IMR-90 (cell line): ENCODE measurements at regions not wholly inside any gene's neighbourhood (a gene's known extent, or its start where the extent isn't known, plus 50 kb on each side); places are given as distances from the start of the nearest gene placed in this dataset.

Experiments
- ATAC-seq: fragments of 200-7000 bp; cut with Tn5 transposase; 2 replicates; pipeline ENCODE4 v1.9.1; 2020; ENCODE audit warnings: low read depth, mild to moderate bottlenecking, moderate library complexity
- BruUV-seq: library from RNA; stranded (reverse); fragments of 400-500 nt; replicated peaks from 2 replicates; lab custom pipeline; 2021; lab: Mats Ljungman, UMichigan
- CTCF ChIA-PET: fragments of 300-600 bp; formaldehyde crosslinking; extraction: SDS; loops from one replicate; lab custom pipeline; 2021; ENCODE audit warnings: antibody characterized with exemption; lab: Yijun Ruan, JAX
- POLR2A ChIA-PET: fragments of 300-600 bp; sonication (Branson Sonifier 250); formaldehyde crosslinking; loops from one replicate; lab custom pipeline; 2022; ENCODE audit warnings: antibody characterized with exemption; ENCODE audit not compliant: unreplicated experiment; lab: Charles Lee
- DNase-seq: peaks from one replicate; pipeline ENCODE4 v3.0.0; 2013
- H2AFZ ChIP-seq: replicated peaks from 2 replicates; pipeline ENCODE3; 2013; ENCODE audit warnings: low read length, mild to moderate bottlenecking; ENCODE audit not compliant: poor library complexity
- H2AK5ac ChIP-seq: 2 replicates; pipeline ENCODE4 v1.6.1; 2013; ENCODE audit warnings: low read depth, low read length, inconsistent platforms
- H2AK9ac ChIP-seq: replicated peaks from 2 replicates; pipeline ENCODE3; 2013; ENCODE audit warnings: mild to moderate bottlenecking, low read depth, low read length, moderate library complexity; ENCODE audit not compliant: poor library complexity
- H2BK120ac ChIP-seq: 2 replicates; pipeline ENCODE4 v1.6.1; 2013; ENCODE audit warnings: low read depth, low read length, inconsistent platforms
- H2BK15ac ChIP-seq: 3 replicates; pipeline ENCODE4 v1.6.1; 2013; ENCODE audit warnings: low read depth, low read length, inconsistent platforms
- H2BK20ac ChIP-seq: 2 replicates; pipeline ENCODE4 v1.6.1; 2013; ENCODE audit warnings: low read depth, mild to moderate bottlenecking, inconsistent platforms, low read length, moderate library complexity
- H2BK5ac ChIP-seq: 2 replicates; pipeline ENCODE4 v1.6.1; 2013; ENCODE audit warnings: mild to moderate bottlenecking, low read depth, low read length, inconsistent platforms; ENCODE audit not compliant: poor library complexity, severe bottlenecking
- H3K14ac ChIP-seq: replicated peaks from 2 replicates; pipeline ENCODE4 v1.6.1; 2013; ENCODE audit warnings: low read depth, low read length, inconsistent platforms
- H3K18ac ChIP-seq: 2 replicates; pipeline ENCODE4 v1.6.1; 2013; ENCODE audit warnings: low read depth, low read length, control low read depth
- H3K23ac ChIP-seq: 2 replicates; pipeline ENCODE4 v1.6.1; 2013; ENCODE audit warnings: low read depth, low read length, inconsistent platforms
- H3K27ac ChIP-seq: 2 replicates; pipeline ENCODE4 v1.5.1; 2013; ENCODE audit warnings: mild to moderate bottlenecking, control low read depth, low read length; ENCODE audit not compliant: insufficient read depth
- H3K27me3 ChIP-seq: 2 replicates; pipeline ENCODE4 v1.6.1; 2013; ENCODE audit warnings: low read length; ENCODE audit not compliant: control insufficient read depth, insufficient read depth
- H3K36me3 ChIP-seq: 2 replicates; pipeline ENCODE4 v1.6.1; 2013; ENCODE audit warnings: low read length, mixed read lengths; ENCODE audit not compliant: control insufficient read depth, insufficient read depth
- H3K4ac ChIP-seq: 2 replicates; pipeline ENCODE4 v1.6.1; 2013; ENCODE audit warnings: low read depth, low read length, inconsistent platforms
- H3K4me1 ChIP-seq: 2 replicates; pipeline ENCODE4 v1.6.1; 2013; ENCODE audit warnings: low read length, mixed read lengths; ENCODE audit not compliant: control insufficient read depth, insufficient read depth
- H3K4me2 ChIP-seq: 2 replicates; pipeline ENCODE4 v1.6.1; 2013; ENCODE audit warnings: low read depth, mild to moderate bottlenecking, control low read depth, low read length, moderate library complexity
- H3K4me3 ChIP-seq: 2 replicates; pipeline ENCODE4 v1.5.1; 2013; ENCODE audit warnings: low read depth, mild to moderate bottlenecking, control low read depth, low read length, moderate library complexity; ENCODE audit not compliant: insufficient read depth
- H3K56ac ChIP-seq: 2 replicates; pipeline ENCODE4 v1.6.1; 2013; ENCODE audit warnings: low read length, inconsistent platforms; ENCODE audit not compliant: insufficient read depth; ENCODE audit errors: extremely low read depth
- H3K79me1 ChIP-seq, 2 experiments: 2 replicates each; pipeline ENCODE4 v1.6.1; 2013; ENCODE audit warnings: low read length in 2 of 2, inconsistent platforms in 1 of 2, low read depth in 1 of 2
- H3K9ac ChIP-seq: 2 replicates; pipeline ENCODE4 v1.6.1; 2013; ENCODE audit warnings: low read depth, low read length, control low read depth
- H3K9me1 ChIP-seq: 2 replicates; pipeline ENCODE4 v1.6.1; 2013; ENCODE audit warnings: low read length, inconsistent platforms; ENCODE audit not compliant: insufficient read depth
- H3K9me3 ChIP-seq: 2 replicates; pipeline ENCODE4 v1.6.1; 2013; ENCODE audit warnings: low read length; ENCODE audit not compliant: control insufficient read depth, insufficient read depth
- H4K20me1 ChIP-seq: 2 replicates; pipeline ENCODE4 v1.6.1; 2013; ENCODE audit warnings: low read length, inconsistent platforms; ENCODE audit not compliant: insufficient read depth
- H4K5ac ChIP-seq: 2 replicates; pipeline ENCODE4 v1.6.1; 2013; ENCODE audit warnings: mild to moderate bottlenecking, low read depth, low read length, control low read depth
- H4K8ac ChIP-seq, 2 experiments: 2 replicates each; pipeline ENCODE4 v1.6.1; 2013; ENCODE audit warnings: low read depth in 2 of 2, low read length in 2 of 2, control low read depth in 1 of 2, inconsistent platforms in 1 of 2
- H4K91ac ChIP-seq: 2 replicates; pipeline ENCODE4 v1.6.1; 2013; ENCODE audit warnings: low read depth, low read length, inconsistent platforms; ENCODE audit not compliant: insufficient read depth
- MAFK ChIP-seq: IDR thresholded peaks from 2 replicates; pipeline ENCODE4 v1.6.1; 2012; ENCODE audit warnings: low read depth, low read length, improper control_type of control experiment
- RCOR1 ChIP-seq: IDR thresholded peaks from 2 replicates; pipeline ENCODE4 v1.6.1; 2012; ENCODE audit warnings: mild to moderate bottlenecking, low read length, improper control_type of control experiment; ENCODE audit not compliant: insufficient replicate concordance
- SMC3 ChIP-seq: fragments of 150-350 bp; IDR thresholded peaks from 2 replicates; pipeline ENCODE4 v1.6.1; 2016; ENCODE audit warnings: low read depth, mild to moderate bottlenecking, antibody characterized with exemption, low read length, moderate library complexity
- WGBS, 2 experiments: methylation state at CpG; one replicate each; pipeline versions ENCODE4 v1.1.5 to v1.1.7; 2013; ENCODE audit warnings: missing lambda C conversion rate in 2 of 2; ENCODE audit not compliant: insufficient read length in 1 of 2; ENCODE audit errors: extremely low coverage in 2 of 2; 5-methylcytosine and 5-hydroxymethylcytosine counted together
- dilution Hi-C: fragments of 300-500 bp; cut with HindIII; formaldehyde crosslinking; loops from one replicate; pipeline ENCODE4 v1.14.3; 2018; ENCODE audit warnings: low sequenced_read_pairs; ENCODE audit not compliant: unreplicated experiment
- in situ Hi-C: fragments of 300-500 bp; cut with MboI; formaldehyde crosslinking; loops from 3 replicates; pipeline ENCODE4 v1.14.3; 2019; ENCODE audit warnings: low sequenced_read_pairs, inconsistent platforms, mixed read lengths
- intact Hi-C: fragments of 100-400 bp; cut with micrococcal nuclease; formaldehyde crosslinking; loops from 2 replicates; pipeline ENCODE4 v1.10.0; 2022

- CTCF ChIA-PET, result no interaction called here
- no peak overlapping the region for H3K23ac ChIP-seq
- DNase-seq (no peak), ATAC-seq (no peak)
- no peak overlapping the region for H4K8ac ChIP-seq
- no peak overlapping the region for H3K4me3 ChIP-seq
- no peaks in the 10 kb centered on the region for H3K36me3 ChIP-seq
- no peak overlapping the region for H4K5ac ChIP-seq
- H3K9ac ChIP-seq, result no peak overlapping the region
- in situ Hi-C loops (no loop called here), intact Hi-C loops (no loop called here), dilution Hi-C loops (no loop called here)
- no peak overlapping the region for H2BK20ac ChIP-seq
- H3K4me1 ChIP-seq, result no peaks in the 10 kb centered on the region
- no peaks in the 10 kb centered on the region for H3K9me1 ChIP-seq
- no peaks in the 10 kb centered on the region for H3K79me1 ChIP-seq
- H2BK120ac ChIP-seq, result no peak overlapping the region
- no peak overlapping the region for H3K56ac ChIP-seq
- no peak overlapping the region for H2BK15ac ChIP-seq
- BruUV-seq, result no TSS peak
- no peak overlapping the region for H2BK5ac ChIP-seq
- no peak overlapping the region for H4K91ac ChIP-seq
- TF ChIP-seq RCOR1 (no peak), SMC3 (no peak), MAFK (peak; percentile 50)
- no CpG with 5 or more reads among the region's 3 CpGs for WGBS, 2 experiments
- no peak overlapping the region for H3K27ac ChIP-seq
- no peak overlapping the region for H2AFZ ChIP-seq
- no peaks in the 10 kb centered on the region for H3K27me3 ChIP-seq
- no peak overlapping the region for H3K18ac ChIP-seq
- H3K9me3 ChIP-seq, result no peaks in the 10 kb centered on the region; the same call in 1 of the 2 replicates
- H3K14ac ChIP-seq, result no peak overlapping the region
- no peak overlapping the region for H3K4ac ChIP-seq
- H2AK9ac ChIP-seq, result no peak overlapping the region
- H4K20me1 ChIP-seq, result no peaks in the 10 kb centered on the region
- H3K4me2 ChIP-seq, result no peak overlapping the region
- no peak overlapping the region for H2AK5ac ChIP-seq
- POLR2A ChIA-PET, result no interaction called here
These were observed 729.5 kb upstream of the LMO3 start for GRCh38 chr12:17335487-17335886.
